ENCODE measurements at regions not wholly inside any gene's neighbourhood (a gene's known extent, or its start where the extent isn't known, plus 50 kb on each side); places are given as distances from the start of the nearest gene placed in this dataset.

DNA sequence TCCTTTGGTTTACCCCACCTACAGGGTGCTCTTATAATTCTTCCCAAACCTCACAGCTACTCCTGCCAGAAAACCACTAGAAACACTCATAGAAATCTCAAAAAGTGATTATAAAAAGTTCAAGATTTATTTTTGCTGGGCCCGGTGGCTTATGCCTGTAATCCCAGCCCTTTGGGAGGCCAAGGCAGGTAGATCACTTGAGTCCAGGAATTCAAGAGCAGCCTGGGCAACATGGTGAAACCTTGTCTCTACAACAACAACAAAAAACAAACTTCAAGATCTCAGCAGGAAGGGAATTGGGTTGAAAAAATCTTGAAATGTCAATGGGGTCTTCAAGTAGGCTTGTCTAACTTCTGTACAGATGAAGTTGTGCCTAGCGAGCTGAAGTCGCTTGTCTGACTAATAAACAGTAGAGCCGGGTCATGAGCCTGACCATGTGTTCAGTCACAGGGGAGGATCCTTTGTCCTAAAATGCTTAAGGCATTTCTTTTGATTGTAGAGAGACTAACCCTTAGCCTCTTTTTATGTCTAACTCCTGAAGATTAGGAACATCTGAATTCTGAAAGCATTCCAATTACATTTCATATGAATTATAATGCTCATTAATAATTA, 124.6 kb downstream of the NOC3L start:
- H4K20me1 ChIP-seq (ENCODE audit: insufficient read depth): no peaks in the 10 kb centered on the region
- no peak for TF ChIP-seq EZH2 (IDR thresholded peaks at IDR 0.05; ENCODE audit: insufficient read depth, poor library complexity, severe bottlenecking)
- no peak for TF ChIP-seq EZH2phosphoT487 (IDR thresholded peaks at IDR 0.05; ENCODE audit: insufficient read depth, low read depth)
- H3K27me3 ChIP-seq (replicated peaks; ENCODE audit: insufficient read depth): no peaks in the 10 kb centered on the region
- in situ Hi-C loops (cut with MboI): no loop called here
- no peaks in the 10 kb centered on the region for H3K4me1 ChIP-seq (ENCODE audit: insufficient read depth)
- H2AFZ ChIP-seq: no peak overlapping the region
- no peak overlapping the region for H3K4me2 ChIP-seq (ENCODE audit: unreplicated experiment)
- H3K9ac ChIP-seq: no peak overlapping the region
- no peaks in the 10 kb centered on the region for H3F3A ChIP-seq (ENCODE audit: insufficient read depth)
- no peaks in the 10 kb centered on the region for H3K9me3 ChIP-seq (ENCODE audit: low read depth)
- WGBS, 2 experiments (ENCODE audit: low coverage in 1 of 2, low lambda C conversion rate in 2 of 2, missing lambda C conversion rate in 2 of 2): 90 to 94% methylated on average over 4 of the region's 4 CpGs
- H3K79me2 ChIP-seq (ENCODE audit: insufficient read depth): no peaks in the 10 kb centered on the region
- no peak for DNase-seq
- H3K9me2 ChIP-seq (ENCODE audit: insufficient read depth): no peaks in the 10 kb centered on the region
- no peak overlapping the region for H3K27ac ChIP-seq
- no peaks in the 10 kb centered on the region for H3K36me3 ChIP-seq (ENCODE audit: low read depth)
- H3K4me3 ChIP-seq: no peak overlapping the region

- H3K27ac ChIP-seq: no peak overlapping the region
- DNase-seq: no peak
- H3K4me2 ChIP-seq (ENCODE audit: unreplicated experiment): no peak overlapping the region
- H3K4me1 ChIP-seq (ENCODE audit: insufficient read depth): no peaks in the 10 kb centered on the region
- no peaks in the 10 kb centered on the region for H4K20me1 ChIP-seq (ENCODE audit: insufficient read depth)
- H3K36me3 ChIP-seq (ENCODE audit: low read depth): no peaks in the 10 kb centered on the region
- no peak for TF ChIP-seq EZH2phosphoT487 (IDR thresholded peaks at IDR 0.05; ENCODE audit: insufficient read depth, low read depth)
- TF ChIP-seq EZH2 (IDR thresholded peaks at IDR 0.05; ENCODE audit: insufficient read depth, poor library complexity, severe bottlenecking): no peak
- no peak overlapping the region for H2AFZ ChIP-seq
- no peaks in the 10 kb centered on the region for H3K9me3 ChIP-seq (ENCODE audit: low read depth)
- H3K79me2 ChIP-seq (ENCODE audit: insufficient read depth): no peaks in the 10 kb centered on the region
- 91 to 98% methylated on average over 6 of the region's 6 CpGs for WGBS, 2 experiments (ENCODE audit: low coverage in 1 of 2, low lambda C conversion rate in 2 of 2, missing lambda C conversion rate in 2 of 2)
- in situ Hi-C loops (cut with MboI): no loop called here
- no peak overlapping the region for H3K4me3 ChIP-seq
- no peaks in the 10 kb centered on the region for H3F3A ChIP-seq (ENCODE audit: insufficient read depth)
- H3K9ac ChIP-seq: no peak overlapping the region
- H3K27me3 ChIP-seq (replicated peaks; ENCODE audit: insufficient read depth): no peaks in the 10 kb centered on the region
- H3K9me2 ChIP-seq (ENCODE audit: insufficient read depth): no peaks in the 10 kb centered on the region
Measured at GRCh38 chr10:94239696-94240095, 123.0 kb downstream of the NOC3L start.

- Histone ChIP-seq H3K9ac (no peak overlapping the region), H3K4me1 (ENCODE audit: insufficient read depth) (no peaks in the 10 kb centered on the region), H3K4me2 (ENCODE audit: unreplicated experiment) (no peak overlapping the region), H3K36me3 (ENCODE audit: low read depth) (no peaks in the 10 kb centered on the region), H4K20me1 (ENCODE audit: insufficient read depth) (no peaks in the 10 kb centered on the region), H2AFZ (no peak overlapping the region), H3K9me3 (ENCODE audit: low read depth) (no peaks in the 10 kb centered on the region), H3K27ac (no peak overlapping the region), H3K9me2 (ENCODE audit: insufficient read depth) (no peaks in the 10 kb centered on the region), H3F3A (ENCODE audit: insufficient read depth) (no peaks in the 10 kb centered on the region), H3K79me2 (ENCODE audit: insufficient read depth) (no peaks in the 10 kb centered on the region), H3K27me3 (replicated peaks; ENCODE audit: insufficient read depth) (no peaks in the 10 kb centered on the region), H3K4me3 (no peak overlapping the region)
- DNase-seq: no peak
- 83 to 86% methylated on average over 5 of the region's 5 CpGs for WGBS, 2 experiments (ENCODE audit: low coverage in 1 of 2, low lambda C conversion rate in 2 of 2, missing lambda C conversion rate in 2 of 2)
- no peak for TF ChIP-seq EZH2 (IDR thresholded peaks at IDR 0.05; ENCODE audit: insufficient read depth, poor library complexity, severe bottlenecking)
- TF ChIP-seq EZH2phosphoT487 (IDR thresholded peaks at IDR 0.05; ENCODE audit: insufficient read depth, low read depth): no peak
- in situ Hi-C loops (cut with MboI): no loop called here
Measured at GRCh38 chr10:94240491-94240890, 122.2 kb downstream of the NOC3L start.

DNA sequence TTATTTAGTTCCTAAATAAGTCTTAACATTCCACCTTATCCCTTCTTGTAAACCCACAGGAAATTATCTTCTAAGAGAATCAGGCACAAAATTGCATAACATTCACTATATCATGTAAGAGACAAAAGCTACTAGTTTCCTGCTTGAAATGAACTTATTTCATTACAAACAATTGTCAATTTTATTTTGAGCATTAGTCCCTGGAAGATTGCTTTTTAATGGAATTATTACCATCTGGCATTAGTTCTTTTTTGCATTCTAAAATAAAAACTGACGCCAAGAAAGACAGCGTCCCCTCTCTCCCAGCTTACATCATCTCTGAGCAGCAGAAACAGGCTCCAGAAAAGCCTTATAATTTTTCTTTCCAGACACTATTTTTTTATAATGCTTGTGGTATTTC, 121.8 kb downstream of the NOC3L start:
- Histone ChIP-seq H3K9me2 (ENCODE audit: insufficient read depth) (no peaks in the 10 kb centered on the region), H3K4me3 (no peak overlapping the region), H4K20me1 (ENCODE audit: insufficient read depth) (no peaks in the 10 kb centered on the region), H3K9ac (no peak overlapping the region), H3K4me1 (ENCODE audit: insufficient read depth) (no peaks in the 10 kb centered on the region), H3K4me2 (ENCODE audit: unreplicated experiment) (no peak overlapping the region), H3K27ac (no peak overlapping the region), H3K36me3 (ENCODE audit: low read depth) (no peaks in the 10 kb centered on the region), H3F3A (ENCODE audit: insufficient read depth) (no peaks in the 10 kb centered on the region), H3K27me3 (replicated peaks; ENCODE audit: insufficient read depth) (no peaks in the 10 kb centered on the region), H2AFZ (no peak overlapping the region), H3K79me2 (ENCODE audit: insufficient read depth) (no peaks in the 10 kb centered on the region), H3K9me3 (ENCODE audit: low read depth) (no peaks in the 10 kb centered on the region)
- TF ChIP-seq EZH2phosphoT487 (IDR thresholded peaks at IDR 0.05; ENCODE audit: insufficient read depth, low read depth) (no peak), EZH2 (IDR thresholded peaks at IDR 0.05; ENCODE audit: insufficient read depth, poor library complexity, severe bottlenecking) (no peak)
- no peak for DNase-seq
- whole genome bisulfite sequencing, 2 experiments (ENCODE audit: low coverage in 1 of 2, low lambda C conversion rate in 2 of 2, missing lambda C conversion rate in 2 of 2): 34 to 39% methylated on average over 2 of the region's 2 CpGs
- in situ Hi-C loops (cut with MboI): no loop called here

DNA sequence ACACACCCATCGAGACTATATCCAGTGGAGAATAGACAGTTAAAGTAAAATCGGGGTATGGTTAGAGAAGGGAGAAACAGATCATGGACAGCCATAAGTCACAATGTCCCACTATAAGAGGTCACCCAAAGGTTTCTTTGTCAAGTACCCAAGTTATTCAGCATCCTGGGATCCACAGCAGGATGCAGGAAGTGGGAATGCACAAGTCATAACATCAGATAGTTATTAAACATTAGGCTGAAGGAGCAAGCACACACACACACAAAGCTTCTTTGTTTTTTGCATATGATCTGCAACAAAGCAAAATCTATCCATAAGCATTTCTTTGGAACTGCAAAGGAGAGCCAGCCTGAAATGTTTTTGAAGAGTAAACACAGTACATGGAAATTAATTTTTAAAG, 111.6 kb downstream of the NOC3L start:
- H3K9ac ChIP-seq: no peak overlapping the region
- no peaks in the 10 kb centered on the region for H3K27me3 ChIP-seq (replicated peaks; ENCODE audit: insufficient read depth)
- no peak overlapping the region for H3K27ac ChIP-seq
- H3K4me3 ChIP-seq: no peak overlapping the region
- H3F3A ChIP-seq (ENCODE audit: insufficient read depth): no peaks in the 10 kb centered on the region
- WGBS, 2 experiments (ENCODE audit: low coverage in 1 of 2, low lambda C conversion rate in 2 of 2, missing lambda C conversion rate in 2 of 2): 90 to 92% methylated on average over 2 of the region's 2 CpGs
- no peak overlapping the region for H3K4me2 ChIP-seq (ENCODE audit: unreplicated experiment)
- H3K9me2 ChIP-seq (ENCODE audit: insufficient read depth): no peaks in the 10 kb centered on the region
- no peaks in the 10 kb centered on the region for H3K9me3 ChIP-seq (ENCODE audit: low read depth)
- TF ChIP-seq EZH2phosphoT487 (IDR thresholded peaks at IDR 0.05; ENCODE audit: insufficient read depth, low read depth) (no peak), EZH2 (IDR thresholded peaks at IDR 0.05; ENCODE audit: insufficient read depth, poor library complexity, severe bottlenecking) (no peak)
- H3K79me2 ChIP-seq (ENCODE audit: insufficient read depth): no peaks in the 10 kb centered on the region
- DNase-seq: no peak
- in situ Hi-C loops (cut with MboI): no loop called here
- no peaks in the 10 kb centered on the region for H3K4me1 ChIP-seq (ENCODE audit: insufficient read depth)
- no peaks in the 10 kb centered on the region for H4K20me1 ChIP-seq (ENCODE audit: insufficient read depth)
- peaks cover 5% of the 10 kb centered on the region; the same call in 1 of the 2 replicates for H3K36me3 ChIP-seq (ENCODE audit: low read depth)
- no peak overlapping the region for H2AFZ ChIP-seq

All from GM23248 (cell line).